ENCODE measurements at regions not wholly inside any gene's neighbourhood (a gene's known extent, or its start where the extent isn't known, plus 50 kb on each side); places are given as distances from the start of the nearest gene placed in this dataset.

- TF ChIP-seq POLR2A (IDR thresholded peaks at IDR 0.05; ENCODE audit: low read length) (no peak), GATA1 (IDR thresholded peaks at IDR 0.05; ENCODE audit: low read depth, low read length) (no peak)
Observed at GRCh38 chr7:35380739-35381224, 126.9 kb upstream of the TBX20 start.
